Renal cortical epithelial cell (primary cell): ENCODE measurements at regions not wholly inside any gene's neighbourhood (a gene's known extent, or its start where the extent isn't known, plus 50 kb on each side); places are given as distances from the start of the nearest gene placed in this dataset.
"Not testable (repeated sequence)": the region's sequence is repeated elsewhere in the genome, so short reads cannot be mapped to it uniquely, and the experiment has no call there.

Experiments used
- DNase-seq: peaks from one replicate; pipeline ENCODE4 v3.0.0-alpha.2; 2011; ENCODE audit warnings: low read depth

- no peak for DNase-seq
Observed at GRCh38 chr9:22990349-22990748, 543.7 kb downstream of the DMRTA1 start.

DNA sequence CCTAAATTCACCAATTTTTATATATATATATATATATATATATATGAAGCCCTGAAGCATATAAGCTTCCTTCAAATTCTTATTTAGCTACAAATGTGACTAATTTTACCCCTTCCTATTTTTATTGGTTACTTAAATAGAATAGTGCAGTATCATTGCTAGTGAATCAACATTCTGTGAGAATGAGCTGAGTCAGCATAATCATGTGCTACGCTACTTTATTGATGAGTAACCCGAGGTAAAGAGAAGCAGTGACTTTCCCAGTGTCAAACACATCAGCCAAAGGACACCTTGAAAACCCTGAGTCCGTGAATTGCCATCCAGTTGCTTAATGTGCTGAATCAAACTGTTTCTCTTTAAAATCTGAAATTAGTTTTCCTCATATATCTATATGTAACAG is 546.2 kb downstream of the DMRTA1 start:
- no peak for DNase-seq

GRCh38 chr9:22997923-22998322 is 551.3 kb downstream of the DMRTA1 start:
- DNase-seq: no peak

DNA sequence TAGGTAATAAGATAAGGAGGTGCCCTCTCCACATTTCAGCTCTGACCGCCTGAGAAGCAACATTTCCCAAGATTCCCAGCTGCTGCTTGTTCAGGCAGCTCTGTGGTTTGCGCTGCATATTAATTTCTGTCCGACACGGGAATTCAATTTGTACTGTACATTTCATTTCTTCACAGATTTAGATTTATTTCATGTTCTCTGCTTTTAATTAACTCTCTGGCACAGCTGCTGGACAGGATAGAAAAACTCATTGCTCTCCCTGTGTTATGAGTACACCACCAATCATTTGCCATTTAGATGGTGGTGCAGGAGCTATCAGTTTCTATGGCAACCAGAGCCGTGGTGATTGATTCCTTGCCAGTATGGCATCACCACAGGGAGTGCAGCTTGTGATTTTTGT is 558.5 kb downstream of the DMRTA1 start:
- DNase-seq: no peak

GRCh38 chr9:23006127-23006526 is 559.5 kb downstream of the DMRTA1 start:
- no peak for DNase-seq

GRCh38 chr9:23011669-23012068 is 565.0 kb downstream of the DMRTA1 start:
- DNase-seq: no peak

DNA sequence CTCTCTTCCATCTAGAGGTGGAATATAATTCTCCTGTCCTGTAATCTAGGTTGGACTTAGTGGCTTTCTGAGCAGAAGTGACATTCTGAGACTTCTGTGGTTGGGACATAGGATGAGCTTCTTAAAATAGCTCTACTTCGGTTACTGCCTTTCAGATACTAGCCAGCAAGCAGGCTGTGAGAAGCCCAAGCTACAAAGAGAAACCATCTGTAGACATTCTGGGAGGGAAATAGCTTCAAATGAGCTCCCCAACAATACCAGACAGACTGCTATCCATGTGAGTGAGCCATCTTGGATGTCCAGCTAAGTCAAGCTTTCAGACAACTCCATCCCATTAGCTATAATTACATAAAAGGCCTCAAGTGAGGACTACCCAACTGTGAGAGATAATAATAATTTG is 568.9 kb downstream of the DMRTA1 start:
- DNase-seq: no peak

DNA sequence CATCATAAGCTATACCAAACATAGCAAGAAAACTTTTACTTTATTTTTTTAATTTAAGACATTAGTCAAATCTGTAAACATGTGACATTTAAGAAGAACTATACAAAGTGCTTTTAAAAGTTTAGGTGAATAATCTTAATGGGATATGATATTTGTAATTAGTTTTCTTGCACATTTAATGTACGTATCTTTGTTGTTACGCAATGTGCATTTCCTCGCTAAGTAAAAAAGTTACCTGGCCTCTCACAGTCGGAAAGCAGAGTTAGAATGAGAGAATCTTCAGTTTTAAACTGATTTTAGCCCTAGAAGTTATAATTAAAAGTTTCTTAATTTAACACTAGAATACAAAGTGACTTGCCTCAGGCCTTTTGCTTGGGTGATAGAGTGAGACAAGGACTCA is 589.8 kb downstream of the DMRTA1 start:
- no peak for DNase-seq

- no peak for DNase-seq
Observed at GRCh38 chr9:23039402-23039801, 592.8 kb downstream of the DMRTA1 start.

GRCh38 chr9:23041466-23041865 is 594.8 kb downstream of the DMRTA1 start:
- no peak for DNase-seq

DNA sequence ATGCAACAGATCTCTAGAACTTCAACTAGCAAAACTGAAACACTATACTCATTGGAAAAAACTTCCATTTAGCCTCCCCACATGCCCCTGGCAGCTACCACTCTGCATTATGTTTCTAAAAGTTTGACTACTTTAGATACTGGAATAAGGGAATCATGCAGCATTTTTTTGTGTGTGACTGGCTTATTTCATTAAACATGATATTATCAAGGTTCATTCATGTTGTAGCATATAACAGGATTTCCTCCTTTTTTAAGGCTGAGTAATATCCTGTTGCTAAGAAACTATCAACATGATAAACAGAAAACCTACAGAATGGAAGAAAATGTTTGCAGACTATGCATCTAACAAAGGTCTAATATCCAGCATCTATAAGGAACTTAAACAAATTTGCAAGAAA is 597.9 kb downstream of the DMRTA1 start:
- DNase-seq: no peak

DNA sequence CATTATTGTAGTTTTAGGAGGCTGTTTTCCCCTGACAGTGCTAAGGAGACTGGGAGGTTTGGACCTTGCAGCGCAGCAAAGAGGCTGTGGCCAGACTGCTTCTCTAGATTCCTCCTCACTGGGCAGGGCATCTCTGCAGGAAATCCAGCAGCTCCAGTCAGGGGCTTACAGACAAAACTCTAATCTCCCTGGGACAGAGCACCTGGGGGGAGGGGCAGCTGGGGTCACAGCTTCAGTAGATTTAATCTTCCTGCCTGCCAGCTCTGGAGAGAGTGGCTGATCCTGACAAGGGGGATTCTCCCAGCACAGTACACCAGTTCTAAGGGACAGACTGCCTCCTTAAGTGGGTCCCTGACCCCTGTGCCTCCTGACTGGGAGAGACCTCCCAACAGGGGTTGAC is 599.4 kb downstream of the DMRTA1 start:
- DNase-seq: not testable (repeated sequence)

DNA sequence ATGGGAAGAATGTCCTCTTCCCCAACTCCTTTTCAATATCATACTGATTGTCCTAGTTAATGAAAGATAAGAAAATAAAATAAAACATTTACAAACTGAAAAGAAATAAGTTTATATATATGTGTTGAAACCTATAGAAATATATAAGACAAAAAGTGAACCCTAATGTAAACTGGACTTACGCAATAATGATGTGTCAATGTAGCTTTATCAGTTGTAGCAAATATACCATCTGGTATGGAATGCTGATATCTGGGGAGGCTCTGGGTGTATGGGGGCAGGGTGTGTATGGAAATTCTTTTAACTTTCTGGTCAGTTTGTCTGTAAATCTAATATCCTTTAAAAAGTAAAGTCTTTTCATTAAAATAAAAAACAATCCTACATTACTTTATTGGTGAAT is 603.9 kb downstream of the DMRTA1 start:
- DNase-seq: no peak

DNA sequence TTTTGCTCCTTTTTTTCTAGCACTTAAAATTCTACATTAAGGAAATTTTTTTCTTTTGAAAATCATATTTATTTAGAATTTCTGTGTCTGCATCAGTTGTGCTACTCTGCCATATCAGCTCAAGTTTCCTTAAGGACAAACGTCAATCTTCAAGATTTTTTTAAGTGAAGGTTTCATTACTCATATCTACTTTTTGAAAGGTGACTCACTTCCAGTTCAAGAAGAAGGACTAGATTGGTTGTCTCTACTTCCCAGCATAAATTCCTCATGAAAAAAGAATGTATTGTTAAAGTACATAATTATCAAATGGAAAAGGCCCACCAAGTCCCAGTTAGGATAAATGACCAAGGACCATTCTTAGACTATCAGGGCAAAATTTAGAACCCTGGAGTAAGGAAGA is 626.5 kb downstream of the DMRTA1 start:
- DNase-seq: no peak

DNA sequence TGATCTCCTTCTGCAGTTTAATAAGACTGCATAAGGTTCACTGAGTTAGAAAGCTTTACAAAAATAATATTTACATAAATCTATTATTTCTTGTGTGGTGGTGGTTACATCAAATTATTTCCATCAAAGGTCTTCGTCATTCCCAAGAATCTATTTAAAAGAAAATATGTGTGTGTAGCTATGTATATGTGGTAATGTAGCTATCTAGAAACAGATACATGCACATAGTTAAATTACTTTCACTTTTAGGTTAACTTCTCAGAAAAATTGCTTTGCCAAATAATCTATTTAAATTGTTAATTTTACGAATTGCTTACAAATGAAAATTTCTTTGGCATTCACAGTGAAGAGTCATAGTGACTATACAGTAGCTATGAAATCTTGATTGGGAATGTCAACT is 633.2 kb downstream of the DMRTA1 start:
- no peak for DNase-seq

DNA sequence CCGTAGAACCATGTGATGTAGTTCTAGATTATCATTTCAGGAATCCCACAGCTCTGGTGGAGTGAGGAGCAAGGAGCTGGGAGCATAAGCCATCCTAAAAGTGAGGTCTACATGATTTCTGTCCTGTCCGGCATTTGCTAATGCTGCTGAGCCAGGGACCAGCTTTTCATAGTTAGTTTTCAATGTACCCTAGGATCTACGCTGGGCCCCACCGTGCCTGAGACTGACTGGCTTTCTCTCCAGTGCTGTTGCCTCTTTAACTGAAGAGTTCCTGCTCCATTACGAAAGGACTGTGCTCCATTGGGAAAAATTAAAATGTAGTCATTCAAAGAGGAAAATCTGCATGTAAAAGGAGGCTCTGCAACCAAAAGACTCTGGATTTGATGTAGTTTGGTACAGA is 634.8 kb downstream of the DMRTA1 start:
- DNase-seq: no peak

DNA sequence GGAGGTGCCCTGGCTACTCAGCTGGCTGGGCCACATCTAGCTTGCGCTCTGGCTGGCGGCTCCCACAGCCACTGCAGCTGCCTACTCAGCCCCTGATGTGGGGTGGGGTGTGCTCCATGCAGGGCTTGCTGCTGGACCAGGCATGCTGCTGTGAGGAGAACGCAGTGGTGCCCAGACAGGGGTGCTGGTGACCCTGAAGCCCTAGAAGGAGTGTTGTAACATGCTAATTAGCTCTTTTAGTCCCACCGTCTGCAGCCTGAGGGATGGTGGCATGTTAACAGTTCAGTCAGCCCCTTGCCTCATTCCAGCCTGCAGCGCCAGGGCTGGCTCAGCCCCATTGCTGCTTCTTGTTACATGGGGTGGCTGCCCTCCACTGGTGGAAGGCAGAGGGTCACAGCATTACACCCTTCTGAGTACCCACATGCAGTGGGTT is 642.3 kb downstream of the DMRTA1 start:
- DNase-seq: no peak

- DNase-seq: peak; percentile 68
Observed at GRCh38 chr9:23117616-23118015, 671.0 kb downstream of the DMRTA1 start.

DNA sequence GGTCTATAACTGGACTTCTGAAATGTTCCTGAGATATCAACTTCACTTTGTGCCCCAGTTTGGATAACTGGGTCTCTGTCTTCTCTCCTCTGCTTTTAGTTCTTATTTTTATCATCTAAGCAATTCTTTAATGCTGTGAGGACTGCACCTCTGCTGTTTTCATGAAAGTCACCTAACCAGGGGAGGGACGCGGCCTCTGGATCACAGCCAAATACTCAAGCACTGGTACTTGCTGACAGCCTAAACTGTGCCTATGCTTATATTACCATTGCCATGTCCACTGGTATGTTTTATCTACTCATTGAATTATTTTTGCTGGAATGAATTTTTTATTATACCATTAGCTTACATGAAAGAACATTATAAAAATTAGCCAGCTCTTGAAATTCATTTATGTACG is 674.0 kb downstream of the DMRTA1 start:
- no peak for DNase-seq

GRCh38 chr9:23123048-23123632 is 676.5 kb downstream of the DMRTA1 start:
- peak; percentile 33 for DNase-seq

DNA sequence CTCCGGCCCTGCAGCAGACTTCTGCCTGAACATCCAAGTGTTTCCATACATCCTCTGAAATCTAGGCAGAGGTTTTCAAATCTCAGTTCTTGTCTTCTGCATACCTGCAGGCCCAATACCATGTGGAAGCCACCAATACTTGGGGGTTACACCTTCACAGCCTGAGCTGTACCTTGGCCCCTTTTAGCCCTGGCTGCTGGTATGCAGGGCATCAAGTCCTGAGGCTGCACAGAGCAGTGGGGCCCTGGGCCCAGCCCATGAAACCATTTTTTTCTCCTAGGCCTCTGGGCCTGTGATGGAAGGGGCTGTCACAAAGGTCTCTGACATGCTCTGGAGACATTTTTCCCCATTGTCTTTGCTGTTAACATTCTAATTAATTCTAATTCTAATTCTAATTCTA is 680.6 kb downstream of the ELAVL2 start:
- no peak for DNase-seq

GRCh38 chr9:23153058-23153457 is 673.0 kb downstream of the ELAVL2 start:
- no peak for DNase-seq

GRCh38 chr9:23160491-23160890 is 665.5 kb downstream of the ELAVL2 start:
- no peak for DNase-seq

- no peak for DNase-seq
Observed at GRCh38 chr9:23160952-23161469, 665.0 kb downstream of the ELAVL2 start.
